NCI-H69 (cell line): ENCODE measurements at regions not wholly inside any gene's neighbourhood (a gene's known extent, or its start where the extent isn't known, plus 50 kb on each side); places are given as distances from the start of the nearest gene placed in this dataset.
"Not testable (repeated sequence)": the region's sequence is repeated elsewhere in the genome, so short reads cannot be mapped to it uniquely, and the experiment has no call there.

Source experiments
- DNase-seq: peaks from one replicate; lab custom pipeline; 2025; lab: John Stamatoyannopoulos, UW

DNA sequence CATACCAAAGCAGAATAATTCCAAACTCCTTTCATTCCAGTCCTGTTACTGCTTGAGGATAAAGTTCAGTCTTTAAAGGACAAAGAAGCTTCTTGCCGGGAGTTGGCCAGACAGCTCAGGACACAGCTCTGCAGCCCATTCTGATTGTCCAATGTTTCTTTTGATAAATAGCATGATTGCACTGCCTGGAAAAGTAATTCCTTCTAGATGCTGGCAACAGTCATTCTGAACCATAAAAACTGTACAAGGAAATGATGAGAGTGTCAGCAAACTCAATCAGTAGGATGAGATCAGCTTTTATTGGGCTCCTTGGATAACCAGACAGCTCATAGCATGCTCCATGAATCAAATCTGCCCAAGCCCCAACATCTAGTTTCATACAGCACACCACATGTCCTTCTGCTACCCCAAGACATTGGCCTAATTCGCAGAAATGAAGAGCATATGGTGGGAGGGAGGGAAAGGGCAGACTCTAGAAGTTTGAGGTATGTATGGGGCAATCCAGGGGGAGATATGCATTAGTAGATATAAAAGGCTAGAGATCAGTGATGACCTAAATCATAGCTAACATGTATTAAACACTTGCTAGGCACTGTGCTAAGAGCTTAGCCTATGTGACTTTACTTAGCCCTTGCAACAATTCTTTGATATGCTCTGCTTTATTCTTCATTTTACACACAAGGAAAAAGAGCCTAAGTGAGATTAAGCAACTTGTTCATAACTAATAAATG, 219.9 kb upstream of the NREP start:
- DNase-seq = no peak

DNA sequence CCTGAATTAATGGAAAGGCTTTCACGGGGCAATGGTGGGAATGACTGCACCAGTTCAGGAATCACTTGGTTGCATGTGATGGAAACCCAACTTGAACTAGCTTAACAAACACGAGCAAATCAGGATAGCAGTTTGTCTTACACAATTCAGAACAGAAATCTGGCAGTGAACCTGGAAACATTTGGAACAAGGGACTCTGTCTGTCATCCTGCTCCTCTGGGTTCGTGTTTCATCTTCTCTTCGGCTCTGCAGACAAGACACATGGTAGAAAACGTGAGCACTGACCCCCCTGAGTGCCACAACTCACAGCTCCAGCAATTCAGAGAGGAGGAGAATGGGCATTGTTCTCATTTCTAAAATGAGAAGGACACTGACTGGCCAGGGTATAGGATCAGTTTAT, 218.1 kb upstream of the NREP start:
- DNase-seq = no peak

DNA sequence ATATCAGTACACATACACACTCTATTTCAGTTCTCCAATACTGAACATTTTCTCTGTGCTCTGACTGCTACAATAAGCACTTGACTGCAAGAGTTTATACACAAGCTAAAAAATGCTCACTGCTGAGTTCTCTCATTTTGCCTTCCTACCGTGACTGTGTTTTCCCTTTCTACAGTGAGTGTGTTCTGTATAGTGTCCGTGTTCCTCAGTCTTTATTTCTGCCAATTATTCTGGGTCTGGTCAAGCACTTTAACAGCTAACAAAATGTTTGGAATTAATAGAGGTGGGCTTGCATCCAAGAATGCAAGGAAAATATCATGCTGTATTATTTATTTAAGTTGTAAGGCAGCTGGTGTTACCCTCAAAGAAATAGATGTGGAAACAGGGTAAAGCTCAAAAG, 217.0 kb upstream of the NREP start:
- DNase-seq = no peak

DNA sequence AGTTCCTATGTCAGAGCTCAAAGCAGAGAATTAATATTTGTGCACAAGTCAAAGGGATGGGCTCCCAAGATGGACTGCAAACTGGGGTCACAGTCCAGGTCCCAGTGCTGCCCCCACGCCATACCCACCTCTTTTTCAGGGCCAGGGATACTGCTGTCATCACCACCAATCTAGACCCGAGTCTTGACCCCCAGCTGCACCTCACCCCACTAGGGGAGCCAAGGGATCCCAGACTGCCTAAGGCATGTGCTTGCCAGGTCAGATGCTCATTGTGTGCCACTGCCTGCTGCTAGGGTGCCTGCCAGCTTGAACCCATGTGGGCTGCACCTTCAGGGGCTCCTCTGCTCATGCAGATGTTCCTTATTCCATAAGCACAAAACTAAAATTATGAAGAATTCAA, 215.6 kb upstream of the NREP start:
- no peak for DNase-seq

DNA sequence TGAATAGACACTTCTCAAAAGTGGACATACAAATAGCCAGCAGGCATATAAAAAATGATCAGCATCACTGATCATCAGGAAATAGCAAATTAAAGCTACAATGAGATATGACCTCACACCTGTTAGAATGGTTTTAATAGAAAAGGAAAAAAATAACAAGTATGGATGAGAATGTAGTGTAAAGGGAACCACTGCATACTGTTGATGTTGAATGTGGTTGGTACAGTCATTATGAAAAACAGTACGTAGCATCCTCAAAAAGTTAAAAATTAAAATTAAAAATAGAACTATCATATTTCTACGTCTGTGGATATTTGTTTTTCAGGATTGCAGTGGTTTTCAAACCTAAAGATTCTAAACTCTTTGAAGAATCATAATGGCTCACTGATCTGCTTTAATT, 215.1 kb upstream of the NREP start:
- DNase-seq = no peak

DNA sequence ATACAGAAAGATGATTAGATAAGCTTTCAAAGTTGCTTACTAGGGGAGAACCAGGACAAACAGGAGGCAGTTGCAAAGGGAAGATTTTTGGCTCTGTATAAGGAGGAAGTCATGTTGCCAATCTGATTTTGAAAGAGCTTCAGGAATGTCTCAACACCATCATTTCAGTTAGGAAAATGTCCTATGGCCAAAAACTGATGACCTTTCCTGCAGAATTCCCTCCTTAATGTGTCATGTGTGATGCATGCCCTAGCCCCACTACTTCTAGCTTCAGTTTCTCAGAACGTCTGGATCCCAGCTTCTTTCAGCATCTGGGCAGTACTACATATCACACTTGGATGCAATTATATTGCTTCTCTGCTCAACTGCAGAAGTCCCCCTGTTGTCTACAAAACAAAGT, 211.5 kb upstream of the NREP start:
- no peak for DNase-seq

DNA sequence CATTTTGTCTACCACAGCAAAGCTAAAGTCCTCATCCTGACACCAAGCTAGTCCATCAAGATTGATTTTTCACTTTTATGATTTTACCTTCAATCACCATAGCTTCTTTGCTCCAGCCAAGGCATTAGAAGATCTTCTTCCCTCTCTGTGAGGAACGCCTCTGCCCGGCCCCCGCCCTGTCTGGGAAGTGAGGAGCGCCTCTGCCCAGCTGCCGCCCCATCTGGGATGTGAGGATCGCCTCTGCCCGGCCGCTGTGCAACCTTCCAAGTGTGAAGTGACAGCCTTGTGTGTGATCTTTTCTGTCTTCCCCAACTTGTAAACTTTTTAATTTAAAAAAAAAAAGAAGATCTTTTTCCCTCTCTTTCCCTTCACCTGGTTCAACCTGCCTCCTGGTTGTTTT, 210.5 kb upstream of the NREP start:
- DNase-seq = no peak

DNA sequence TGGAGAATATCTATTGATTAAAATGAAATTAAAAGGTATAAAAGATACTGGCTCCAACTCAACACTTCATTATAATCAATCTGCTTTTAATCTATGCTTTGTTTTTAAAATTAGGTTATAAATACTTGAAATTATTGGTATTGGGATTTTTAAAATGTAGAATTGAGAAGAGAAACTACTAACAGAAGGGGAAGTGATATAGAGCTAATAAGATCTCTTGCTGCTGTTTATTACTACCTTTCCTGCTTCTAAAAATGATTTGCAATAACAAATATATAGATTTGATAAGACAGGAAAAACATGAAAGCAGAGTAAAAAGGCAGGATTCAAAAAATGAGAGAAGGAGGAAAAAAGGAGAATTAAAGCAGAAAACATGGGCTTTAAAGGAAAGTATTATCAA, 209.3 kb upstream of the NREP start:
- no peak for DNase-seq

DNA sequence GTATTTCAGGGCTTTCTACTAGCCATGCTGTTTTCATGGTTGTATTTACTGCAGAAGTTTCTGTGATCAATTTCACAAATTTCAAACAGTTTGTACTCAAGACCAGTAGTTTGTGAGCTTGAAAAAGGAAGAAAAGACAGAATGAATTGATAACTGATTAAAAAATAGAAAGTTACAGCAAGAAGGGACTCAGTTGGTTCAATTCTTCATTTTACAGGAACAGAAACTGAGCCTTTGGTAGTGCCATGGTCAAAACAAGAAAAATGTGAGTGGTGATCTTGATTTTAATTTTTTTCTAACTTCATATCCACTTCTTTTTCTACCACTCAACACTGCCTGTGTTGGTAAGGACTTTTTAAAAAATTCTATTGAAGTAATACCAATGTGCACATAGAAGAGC, 206.6 kb upstream of the NREP start:
- no peak for DNase-seq

DNA sequence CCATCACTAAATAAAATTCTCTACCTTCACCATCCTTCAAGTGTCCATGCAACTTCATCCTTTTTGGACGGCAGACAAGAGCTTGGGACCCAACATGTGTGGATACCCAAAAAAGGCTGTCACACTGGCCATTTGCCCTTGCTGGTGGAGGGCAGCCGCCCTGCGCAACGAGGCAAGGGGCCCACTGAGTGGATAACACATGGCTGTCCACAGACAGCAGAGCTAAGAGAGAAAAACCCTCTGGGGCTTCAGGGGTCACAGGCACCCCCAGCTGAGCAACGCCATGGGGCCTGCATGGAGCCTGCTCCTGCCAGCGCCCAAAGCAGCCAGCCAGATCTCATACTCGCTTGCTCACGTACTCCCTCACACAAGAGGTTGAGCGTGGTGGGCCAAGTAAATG, 205.9 kb upstream of the NREP start:
- DNase-seq = no peak

DNA sequence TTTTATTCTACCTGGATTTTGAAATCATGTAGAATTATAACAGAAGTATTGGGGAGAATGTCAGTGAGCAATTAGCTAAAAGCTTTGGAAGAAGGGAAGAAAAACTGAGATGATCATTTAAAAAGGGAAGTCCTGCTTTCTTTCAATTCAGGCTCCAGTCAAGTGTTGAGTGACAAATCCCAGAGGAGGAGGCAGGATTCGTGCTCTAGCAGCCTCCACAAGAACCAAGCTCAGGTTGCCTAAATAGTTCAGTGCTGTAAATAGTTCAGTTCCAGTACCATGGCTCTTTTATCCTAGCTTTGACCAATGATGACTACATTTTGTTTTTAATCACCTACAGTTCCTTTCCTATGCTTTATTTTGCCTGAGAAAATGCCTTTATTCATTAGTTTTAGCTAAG, 204.9 kb upstream of the NREP start:
- DNase-seq = no peak

DNA sequence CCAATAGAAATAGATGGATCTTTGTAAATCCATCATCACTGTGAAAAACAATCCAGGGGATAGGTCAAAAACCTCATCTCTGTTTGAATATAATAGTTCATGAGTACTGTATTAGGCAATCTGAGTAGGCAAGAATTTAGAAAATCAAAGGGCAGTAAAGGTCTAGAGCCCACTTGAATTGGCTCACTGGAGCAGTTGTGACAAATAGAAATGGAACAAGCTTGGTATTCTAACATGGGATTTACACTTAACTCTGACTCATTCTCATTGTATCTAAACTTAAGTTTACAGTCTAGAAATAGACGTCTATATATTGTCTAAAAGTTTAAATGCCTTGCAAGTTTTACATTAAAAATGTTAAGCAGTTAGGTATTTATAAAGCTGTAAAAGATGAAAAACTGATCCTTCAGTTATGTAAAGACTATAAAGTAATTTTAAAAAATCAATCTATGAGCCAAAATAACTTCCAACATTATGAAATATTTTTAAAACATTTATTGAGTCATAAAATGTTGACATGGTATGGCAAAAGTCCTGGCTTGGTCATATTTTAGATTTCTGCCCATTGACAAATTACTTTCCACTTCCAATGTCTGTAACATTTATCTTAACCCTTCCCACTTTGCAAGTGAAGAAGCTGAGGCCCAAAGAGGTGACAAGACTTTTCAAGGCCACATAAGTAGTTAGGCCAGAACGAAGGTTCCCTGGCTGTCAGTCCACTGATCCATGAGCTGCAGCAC, 203.7 kb upstream of the NREP start:
- DNase-seq = peak; percentile 3

DNA sequence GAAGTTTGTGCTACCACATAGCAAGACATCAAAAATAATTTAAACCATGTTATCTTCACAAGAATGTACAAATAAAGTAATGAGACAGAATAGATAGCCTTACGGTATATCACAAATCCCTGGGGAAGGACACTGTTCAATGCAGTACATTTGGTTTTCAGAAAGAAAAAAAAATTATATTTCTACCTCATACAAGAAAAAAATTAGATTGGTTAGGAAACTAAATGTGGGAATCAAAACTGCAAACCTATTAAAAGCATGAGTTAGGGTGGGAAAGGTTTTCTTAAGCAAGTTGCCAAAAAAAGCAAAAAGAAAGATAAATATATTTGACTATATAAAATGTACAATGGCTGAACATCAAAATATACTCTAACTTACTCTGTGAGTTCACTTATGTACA, 201.9 kb upstream of the NREP start:
- no peak for DNase-seq

DNA sequence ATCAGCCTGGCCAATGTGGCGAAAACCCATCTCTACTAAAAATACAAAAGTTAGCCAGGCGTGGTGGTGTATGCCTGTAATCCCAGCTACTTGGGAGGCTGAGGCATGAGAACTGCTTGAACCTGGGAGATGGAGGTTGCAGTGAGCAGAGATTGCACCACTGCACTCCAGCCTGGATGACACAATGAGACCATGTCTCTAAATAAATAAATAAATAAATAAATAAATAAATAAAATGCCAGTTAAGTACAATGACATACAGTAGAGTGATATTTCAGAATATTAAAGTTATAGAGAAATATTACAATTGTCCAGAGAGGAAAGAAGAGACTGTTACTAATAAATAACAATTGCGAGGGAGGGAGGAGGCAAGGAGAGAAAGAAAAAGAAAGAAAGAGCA, 199.8 kb upstream of the NREP start:
- DNase-seq = not testable (repeated sequence)

DNA sequence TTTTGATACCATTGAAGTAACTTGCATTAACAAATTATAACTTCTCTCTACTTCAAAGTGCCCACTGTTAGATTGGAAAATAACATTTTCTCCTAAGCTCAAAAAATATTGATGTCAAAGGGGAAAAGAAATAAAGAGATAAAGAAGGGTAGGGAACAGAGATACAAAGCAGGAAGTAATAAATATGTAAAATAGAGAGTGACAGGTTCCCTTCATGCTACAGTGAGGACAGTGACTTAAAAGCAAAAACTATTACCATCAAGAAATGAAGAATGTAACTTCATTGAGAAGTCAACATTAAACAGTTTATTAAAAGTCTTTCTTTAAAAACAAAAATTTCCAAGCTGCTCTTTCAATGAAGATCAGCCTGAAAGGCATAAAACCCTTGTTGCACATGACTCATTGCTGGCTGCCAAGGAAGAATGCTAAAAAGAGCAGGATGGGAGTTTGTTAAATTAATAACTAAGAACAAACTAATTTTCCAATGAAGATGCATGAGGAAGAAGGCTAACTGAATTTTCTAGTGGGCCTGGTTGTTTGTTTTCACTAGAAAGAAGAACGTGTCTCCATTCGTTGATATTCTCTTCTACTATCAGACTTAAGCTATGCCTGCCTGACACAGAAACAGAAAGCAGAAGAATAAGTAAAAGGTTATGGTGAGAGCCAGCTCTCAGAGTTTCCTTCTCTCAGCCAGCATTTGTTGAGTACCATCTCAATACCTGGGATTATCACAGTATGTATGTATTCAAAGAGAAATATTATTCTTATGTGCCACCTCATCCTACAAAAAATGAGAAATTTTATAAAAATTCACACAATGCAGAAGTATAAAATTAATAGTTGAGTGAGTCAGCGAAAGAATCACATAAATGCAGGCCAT, 197.8 kb upstream of the NREP start:
- no peak for DNase-seq

DNA sequence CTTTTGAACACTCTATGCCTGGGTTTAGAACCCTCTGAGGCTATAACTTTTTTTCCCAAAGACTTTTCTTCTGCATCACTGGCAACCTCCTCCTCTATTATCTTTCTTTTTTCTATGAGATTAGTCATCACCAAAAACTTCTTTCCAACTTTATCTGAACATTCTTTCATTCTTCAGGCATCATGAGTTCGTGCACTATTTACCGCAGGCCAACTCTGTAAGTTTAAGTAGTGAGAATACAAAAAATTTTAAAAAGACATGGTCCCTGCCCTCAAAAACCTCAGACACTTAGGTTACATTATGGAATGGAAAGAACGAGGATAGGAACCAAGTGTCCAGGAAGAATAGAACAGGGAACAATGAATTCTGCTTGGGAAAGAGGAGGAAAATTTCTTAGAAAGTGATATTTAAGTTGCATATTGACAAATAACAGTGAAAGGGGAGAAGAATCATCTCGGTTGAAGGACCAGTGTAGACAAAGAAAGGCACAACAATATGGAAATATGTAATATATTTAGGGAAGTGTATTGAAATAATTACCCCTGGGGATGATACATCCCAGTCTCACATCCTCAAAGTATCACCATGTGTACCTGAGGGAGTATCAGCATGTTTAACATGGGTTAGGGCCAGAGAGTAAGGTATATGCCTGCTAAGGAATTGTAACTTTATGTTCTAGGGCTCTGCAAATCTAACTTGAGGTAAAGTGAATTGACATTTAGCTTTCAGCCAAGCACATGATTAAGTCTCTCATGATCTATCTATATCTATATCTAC, 196.5 kb upstream of the NREP start:
- DNase-seq = no peak

DNA sequence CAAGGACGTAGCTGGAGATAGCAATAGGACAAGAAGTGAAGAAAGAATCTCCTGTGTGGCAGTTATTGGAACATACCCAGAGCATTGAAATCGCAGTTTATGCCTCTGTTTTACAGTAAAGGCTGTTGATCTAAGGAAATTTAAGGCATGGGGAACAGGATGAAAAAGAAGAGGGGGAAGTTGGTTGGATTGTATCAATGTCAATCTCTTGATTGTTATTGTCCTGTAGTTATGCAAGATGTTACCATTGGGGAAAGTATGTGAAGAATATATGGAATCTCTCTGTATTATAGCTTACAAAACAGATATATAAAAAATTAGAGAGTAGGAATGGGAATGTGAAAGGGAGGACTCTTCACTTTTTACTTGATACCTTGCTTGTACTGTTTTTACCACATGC, 195.6 kb upstream of the NREP start:
- DNase-seq = no peak

DNA sequence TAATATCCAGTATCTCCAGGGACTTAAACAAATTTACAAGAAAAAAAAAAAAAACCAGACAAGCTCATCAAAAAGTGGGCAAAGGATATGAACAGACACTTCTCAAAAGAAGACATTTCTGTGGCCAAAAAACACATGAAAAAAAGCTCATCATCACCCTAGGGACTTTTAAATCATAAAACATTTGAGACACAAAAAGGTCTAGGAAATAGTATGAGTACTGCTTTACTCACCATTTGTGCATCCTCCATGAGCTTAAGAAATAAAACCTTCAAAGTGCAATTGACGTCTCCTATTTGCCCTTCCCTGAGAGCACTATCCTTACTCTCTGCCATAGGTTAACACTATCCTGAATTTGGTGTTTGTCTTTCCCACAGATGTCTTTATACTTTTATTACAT, 193.7 kb upstream of the NREP start:
- DNase-seq = no peak

DNA sequence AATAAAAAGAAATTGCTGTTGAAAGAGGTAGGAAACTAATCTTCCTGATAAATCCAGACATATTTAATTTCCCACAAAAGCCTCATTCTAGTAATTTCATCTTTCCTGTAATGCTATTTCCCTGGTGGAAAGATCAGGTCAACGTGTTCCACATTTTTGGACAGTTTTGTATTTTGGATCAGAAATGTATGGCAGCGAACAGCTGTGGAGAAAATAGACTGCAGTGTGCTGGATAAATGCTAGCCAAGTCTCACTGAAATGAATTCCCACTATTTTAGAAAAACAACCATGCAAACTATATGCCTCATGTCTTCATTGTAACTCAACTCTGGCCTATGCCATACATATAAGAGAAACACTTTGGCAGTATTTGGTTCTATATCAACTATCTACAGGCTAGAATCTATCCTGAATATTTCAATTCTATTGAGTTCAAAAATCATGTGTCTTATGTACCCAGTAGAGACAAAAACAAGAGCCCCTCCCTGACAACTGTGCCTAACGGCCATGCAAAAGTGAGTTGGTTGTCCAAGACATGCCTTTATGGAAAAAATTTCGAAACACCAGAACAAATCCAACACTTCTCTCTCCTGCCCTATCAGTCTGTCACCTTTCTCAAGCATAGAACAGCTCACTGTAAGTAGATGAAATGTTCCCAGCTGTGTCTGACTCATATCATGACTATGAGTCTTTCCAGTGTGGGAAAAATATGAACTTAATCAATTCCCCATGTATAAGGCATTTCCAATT, 191.3 kb upstream of the NREP start:
- no peak for DNase-seq

DNA sequence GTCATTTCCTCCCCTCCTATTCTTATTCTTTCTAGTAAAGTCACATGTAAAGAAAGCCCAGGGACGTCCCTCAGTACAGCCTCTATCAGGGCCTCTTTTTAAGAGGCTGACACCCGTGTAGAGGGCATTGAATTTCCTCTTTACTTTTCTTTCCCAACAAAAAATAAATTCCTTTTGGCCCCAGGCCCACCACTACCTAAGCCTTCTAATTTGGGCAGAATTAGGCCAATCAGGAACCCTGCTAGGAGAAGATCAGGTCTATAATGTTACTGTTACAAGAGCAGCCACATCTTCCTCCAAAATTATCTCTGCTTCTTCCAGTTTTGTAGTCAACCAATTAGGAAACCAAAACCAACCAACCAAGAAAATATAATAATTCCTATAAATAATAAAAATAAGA, 189.6 kb upstream of the NREP start:
- DNase-seq = no peak

DNA sequence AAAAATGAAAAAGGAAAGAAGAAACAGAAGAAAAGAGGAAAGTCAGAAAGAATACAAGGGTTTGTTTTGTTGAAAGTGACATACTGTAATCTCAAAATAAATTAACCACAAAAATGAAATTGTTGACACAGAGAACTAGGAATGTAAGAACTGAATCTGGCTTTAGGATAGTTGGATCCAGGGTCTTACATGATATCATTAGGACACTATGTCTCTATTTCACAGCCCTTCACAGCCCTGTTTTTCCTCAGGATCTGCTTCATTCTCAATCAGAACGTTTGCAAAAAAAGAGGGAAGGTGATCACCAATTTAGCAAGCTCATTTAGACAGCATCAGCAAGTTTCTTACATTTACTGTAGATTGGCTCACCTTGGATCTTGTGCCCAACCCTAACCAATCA, 188.5 kb upstream of the NREP start:
- no peak for DNase-seq
